ENCODE measurements at regions not wholly inside any gene's neighbourhood (a gene's known extent, or its start where the extent isn't known, plus 50 kb on each side); places are given as distances from the start of the nearest gene placed in this dataset.

DNA sequence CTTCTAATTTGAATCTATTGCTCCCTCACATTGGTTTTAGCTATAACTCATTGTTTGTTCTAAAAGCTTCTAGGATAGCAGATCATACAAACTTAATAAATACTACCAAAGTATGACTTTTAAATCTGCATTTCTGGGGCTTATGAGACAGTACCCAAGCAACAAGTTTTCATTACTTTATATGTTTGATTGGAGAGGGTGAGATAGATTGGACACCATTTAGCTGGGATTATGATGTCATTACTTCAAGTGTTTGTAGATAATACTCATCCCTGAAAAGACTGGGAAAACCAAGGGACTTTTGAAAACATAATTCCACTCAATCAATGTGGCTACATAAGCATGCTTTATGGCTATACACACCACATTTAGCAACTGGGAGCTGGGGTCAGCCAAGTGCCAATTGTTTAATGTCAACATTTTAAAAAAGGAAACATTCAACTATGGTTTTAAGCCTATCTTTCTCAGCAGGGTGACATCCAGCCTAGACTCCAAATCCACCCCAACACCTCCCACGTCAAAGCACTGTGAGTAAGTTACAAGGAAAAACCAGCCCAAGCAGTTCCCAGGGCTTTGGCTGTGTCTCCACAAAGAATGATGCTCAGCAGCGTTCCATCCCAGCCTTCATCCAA, 119.9 kb downstream of the ETAA1 start:
- no peak for DNase-seq (ENCODE audit: low spot score)

DNA sequence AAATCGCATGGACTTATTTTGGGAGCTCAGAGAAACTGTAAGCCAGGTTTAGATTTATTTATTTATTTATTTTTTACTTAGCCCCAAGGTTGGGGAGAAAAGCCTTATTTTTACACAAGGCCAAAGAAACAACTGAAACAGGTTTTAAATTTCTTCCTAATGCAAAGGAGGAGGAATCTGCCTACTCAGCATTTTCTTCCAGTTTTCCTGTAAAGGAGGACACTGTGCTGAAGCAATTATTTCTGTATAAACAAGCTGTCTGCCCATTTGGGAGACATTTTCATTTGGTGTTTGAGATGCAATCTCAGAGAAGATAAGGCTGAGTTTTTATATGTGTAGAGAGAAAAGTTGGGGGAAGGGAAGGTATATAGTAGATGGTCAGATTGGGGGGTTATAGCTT, 125.0 kb downstream of the ETAA1 start:
- DNase-seq (ENCODE audit: low spot score): no peak

- DNase-seq (ENCODE audit: low spot score): no peak
Measured at GRCh38 chr2:67524213-67524612, 127.1 kb downstream of the ETAA1 start.

- DNase-seq (ENCODE audit: low spot score): no peak
Measured at GRCh38 chr2:67524777-67525176, 127.6 kb downstream of the ETAA1 start.

DNA sequence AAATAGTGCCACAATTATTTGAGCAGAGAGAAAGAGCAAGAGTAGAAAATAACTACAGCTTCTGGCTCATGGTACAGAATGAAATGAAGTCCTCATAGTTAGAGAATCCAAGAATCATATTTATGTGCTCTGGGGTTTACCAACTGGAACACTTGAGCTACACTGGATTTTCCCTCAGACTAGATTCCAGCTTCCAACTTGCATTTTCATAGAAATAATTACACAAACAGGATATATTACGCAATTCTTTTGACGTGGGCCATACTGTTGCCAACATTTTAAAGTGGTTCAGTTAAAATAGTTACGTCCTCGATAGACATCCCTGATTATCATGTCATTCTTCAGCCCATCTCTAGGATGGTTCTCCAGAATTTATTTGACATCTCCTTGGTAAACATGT, 129.2 kb downstream of the ETAA1 start:
- DNase-seq (ENCODE audit: low spot score): no peak

GRCh38 chr2:67528320-67528719, 131.2 kb downstream of the ETAA1 start:
- no peak for DNase-seq (ENCODE audit: low spot score)

GRCh38 chr2:67532387-67532786, 135.3 kb downstream of the ETAA1 start:
- no peak for DNase-seq (ENCODE audit: low spot score)

DNA sequence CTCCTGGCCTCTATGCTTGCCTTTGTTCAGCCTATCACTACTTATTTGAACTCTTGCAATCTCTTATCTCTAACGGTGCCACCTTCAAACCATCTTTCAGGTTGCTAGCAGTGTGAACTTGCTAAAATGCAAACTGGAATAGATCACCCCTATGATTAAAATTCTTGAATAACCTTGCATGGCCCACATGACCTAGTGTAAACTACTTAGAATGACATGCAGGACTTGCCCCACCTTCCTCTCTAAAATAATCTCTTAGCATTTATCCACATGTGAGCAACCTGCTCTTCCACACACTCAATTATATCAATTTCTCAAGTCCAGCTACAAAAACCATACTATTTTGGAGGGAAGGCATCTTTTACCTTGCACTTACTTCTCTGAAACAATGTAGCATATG, 137.6 kb downstream of the ETAA1 start:
- no peak for DNase-seq (ENCODE audit: low spot score)

- DNase-seq (ENCODE audit: low spot score): no peak
Measured at GRCh38 chr2:67540962-67541361, 143.8 kb downstream of the ETAA1 start.

DNA sequence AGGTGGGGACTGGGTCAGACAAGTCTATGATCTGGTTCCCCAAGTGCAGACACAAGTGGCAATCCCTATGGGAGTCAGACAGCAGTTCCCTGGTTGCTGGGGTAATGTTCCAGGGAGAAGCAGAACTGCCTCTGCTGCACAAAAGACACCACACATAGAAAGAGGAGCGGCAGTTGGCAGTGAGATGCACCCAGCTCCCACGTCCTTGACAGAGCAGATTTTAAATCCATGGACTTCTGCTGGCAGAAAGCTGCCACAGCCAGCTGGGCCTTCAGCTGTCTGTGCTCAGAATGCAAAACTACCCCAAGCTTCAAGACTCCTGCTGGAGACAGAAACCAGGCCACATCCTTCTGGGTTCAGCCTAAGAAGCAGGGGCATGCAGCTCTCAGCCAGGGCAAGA, 147.2 kb downstream of the ETAA1 start:
- no peak for DNase-seq (ENCODE audit: low spot score)

GRCh38 chr2:67548317-67549201, 151.4 kb downstream of the ETAA1 start:
- DNase-seq (ENCODE audit: low spot score): no peak

DNA sequence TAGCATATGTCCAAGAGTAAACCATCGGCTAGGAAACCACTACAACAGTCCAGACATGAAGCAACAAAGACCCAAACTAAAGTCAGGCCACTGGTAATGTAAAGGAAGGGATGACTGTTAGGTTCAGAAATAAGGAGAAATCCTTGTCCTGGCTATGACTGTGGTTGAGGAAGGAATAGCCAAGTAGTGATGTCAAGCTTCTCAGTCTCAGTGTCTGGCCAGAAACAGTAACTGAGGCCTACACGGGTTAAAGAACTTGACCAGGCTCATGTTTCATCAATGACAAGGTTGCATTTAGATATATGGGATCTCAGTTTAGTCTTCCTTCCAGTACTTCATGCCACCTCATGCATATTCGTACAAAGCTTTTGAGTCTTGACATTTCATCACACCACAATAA, 162.0 kb downstream of the ETAA1 start:
- DNase-seq (ENCODE audit: low spot score): no peak

DNA sequence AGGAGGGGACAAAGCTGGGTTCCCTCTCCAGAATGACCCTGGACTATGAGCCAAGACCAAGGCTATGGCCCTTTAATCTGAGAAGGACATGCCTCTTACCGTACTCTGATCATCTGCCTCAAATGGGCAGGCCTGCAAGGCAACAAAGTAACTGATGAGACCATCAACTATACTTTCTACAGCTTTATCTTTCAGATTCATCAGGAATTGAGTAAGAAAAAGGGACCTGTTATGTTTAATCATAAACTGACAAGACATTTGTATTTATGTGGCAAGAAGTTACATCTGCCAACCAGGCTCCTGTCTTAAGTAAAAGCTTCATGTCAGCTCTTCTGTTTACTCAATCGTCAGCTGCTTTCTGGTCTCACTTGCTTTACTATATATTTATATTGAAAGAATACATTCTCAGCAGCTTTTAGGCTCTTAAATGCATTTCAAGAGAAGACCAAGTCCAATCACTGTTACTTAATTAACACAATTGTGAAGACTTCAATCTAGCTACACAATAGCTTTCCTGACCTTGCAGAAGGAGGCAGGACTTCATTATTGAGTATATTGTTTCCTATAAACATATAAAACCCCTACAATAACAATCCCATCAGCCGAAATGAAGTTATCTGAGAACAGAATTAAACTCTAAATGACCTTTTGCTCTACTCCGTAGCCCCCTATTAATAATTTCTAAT, 163.8 kb downstream of the ETAA1 start:
- no peak for DNase-seq (ENCODE audit: low spot score)

DNA sequence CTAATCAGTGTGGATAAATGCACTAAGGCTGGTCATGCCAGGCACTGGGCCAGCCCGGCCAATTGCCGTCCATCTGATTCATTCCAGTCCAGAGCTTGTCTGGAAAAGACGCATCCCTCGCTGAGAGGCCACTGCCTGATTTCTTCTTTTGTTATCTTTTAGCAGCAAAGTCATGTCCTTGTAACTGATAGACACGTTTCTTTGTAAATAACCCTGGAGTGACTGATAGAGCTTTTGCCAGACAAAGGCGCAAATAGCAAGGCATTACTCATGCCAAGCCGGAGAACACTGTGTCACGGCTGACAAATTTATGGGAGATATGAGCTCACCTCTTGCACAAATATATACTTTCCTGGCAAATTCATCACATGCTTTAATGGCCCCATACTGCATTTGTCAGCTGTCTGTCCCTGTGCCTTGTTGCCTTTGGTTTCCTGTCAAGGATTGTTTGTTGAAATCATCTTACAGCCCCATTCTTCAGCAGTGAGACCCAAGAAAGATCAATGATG, 164.4 kb downstream of the ETAA1 start:
- no peak for DNase-seq (ENCODE audit: low spot score)

- DNase-seq (ENCODE audit: low spot score): no peak
Measured at GRCh38 chr2:67564076-67564475, 166.9 kb downstream of the ETAA1 start.

DNA sequence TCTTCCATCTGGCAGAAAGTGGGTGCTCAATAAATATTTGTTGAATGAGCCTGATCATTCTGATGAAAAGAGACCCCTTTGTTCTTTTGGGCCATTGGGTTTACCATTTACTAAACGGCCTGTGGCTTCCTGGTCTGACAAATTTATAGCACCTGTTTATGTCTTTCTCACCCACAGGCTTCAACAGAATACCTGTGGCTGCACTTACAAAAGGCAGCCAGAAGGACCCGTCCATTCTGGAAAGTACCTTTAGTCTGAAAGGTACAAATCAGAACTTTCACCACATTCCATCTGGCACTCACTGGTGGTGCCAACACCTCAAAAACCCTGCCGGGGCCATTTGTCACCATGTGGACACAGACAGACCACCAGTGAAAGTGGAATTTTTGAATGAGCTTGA, 167.5 kb downstream of the ETAA1 start:
- DNase-seq (ENCODE audit: low spot score): no peak

- no peak for DNase-seq (ENCODE audit: low spot score)
Measured at GRCh38 chr2:67565262-67565661, 168.1 kb downstream of the ETAA1 start.

- DNase-seq (ENCODE audit: low spot score): no peak
Measured at GRCh38 chr2:67565761-67566160, 168.6 kb downstream of the ETAA1 start.

DNA sequence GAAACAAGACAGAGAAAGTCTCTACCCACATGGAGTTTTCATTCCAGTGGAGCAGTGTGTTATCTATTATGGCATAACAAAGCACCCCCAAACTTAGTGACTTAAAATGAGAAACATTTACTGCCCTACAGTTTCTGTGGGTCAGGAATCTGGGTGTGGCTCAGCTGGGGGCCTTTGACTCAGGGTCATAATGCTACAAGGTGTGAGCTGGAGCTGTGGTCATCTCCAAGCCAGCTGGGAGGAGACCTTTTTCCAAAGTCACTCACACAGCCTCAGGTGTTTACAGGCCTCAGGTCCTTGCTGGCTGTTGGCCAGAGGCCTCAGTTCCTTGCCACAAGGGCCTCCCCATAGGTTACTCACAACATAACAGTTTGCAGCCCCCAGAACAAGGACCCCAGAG, 169.2 kb downstream of the ETAA1 start:
- no peak for DNase-seq (ENCODE audit: low spot score)

DNA sequence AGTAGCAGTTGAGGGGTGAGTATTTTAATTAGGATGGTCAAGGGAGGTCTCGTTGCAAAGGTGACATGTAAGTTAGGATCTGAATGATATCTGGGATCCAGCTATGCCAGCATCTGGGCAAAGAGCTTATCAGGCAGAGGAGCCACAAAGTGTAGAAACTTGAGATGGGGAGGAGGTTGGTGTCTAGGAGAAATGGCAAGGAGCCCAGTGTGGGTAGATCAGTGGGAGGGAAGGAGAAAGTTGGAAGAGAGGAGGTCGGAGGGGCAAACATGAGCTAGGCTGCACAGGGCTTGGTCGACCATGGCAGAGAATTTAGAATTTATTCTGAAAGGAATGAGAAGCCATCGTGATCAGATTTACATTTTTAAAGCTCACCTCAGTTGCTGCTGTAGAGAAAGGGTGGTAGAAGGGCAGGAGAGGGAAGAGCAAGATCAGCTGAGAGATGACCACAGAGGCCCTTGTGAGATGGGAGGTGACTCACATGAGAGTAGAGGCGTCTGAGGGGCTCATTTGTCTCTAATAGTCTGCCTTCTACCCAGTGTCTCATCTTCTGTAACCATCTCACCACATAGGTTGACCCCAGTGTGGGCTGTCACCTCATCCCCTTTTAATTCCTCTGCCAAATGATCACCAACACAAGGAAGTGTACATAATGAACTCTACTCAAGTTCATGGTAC, 170.0 kb downstream of the ETAA1 start:
- DNase-seq (ENCODE audit: low spot score): no peak

- no peak for DNase-seq (ENCODE audit: low spot score)
Measured at GRCh38 chr2:67567886-67568285, 170.8 kb downstream of the ETAA1 start.

DNA sequence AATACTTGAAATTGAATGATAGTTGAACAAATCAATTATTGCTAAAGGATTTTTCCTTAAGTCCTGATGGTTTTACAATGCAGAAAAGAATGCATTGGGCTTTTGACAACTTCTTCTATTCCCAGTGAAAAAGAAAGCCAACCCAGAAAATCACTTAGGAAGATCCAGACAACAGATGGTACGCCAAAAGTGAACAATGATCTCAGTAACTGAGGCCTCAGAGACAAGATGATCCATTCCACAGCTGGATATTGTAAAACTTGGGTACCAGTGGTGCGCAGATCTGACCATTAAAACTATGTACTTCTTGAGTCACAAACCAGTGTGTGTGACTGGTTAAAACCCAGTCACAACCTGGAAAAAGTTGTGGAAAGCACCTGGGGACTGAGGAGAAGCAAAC, 173.5 kb downstream of the ETAA1 start:
- DNase-seq (ENCODE audit: low spot score): no peak

Data from LoVo (cell line).